ENCODE measurements at regions not wholly inside any gene's neighbourhood (a gene's known extent, or its start where the extent isn't known, plus 50 kb on each side); places are given as distances from the start of the nearest gene placed in this dataset.

DNA sequence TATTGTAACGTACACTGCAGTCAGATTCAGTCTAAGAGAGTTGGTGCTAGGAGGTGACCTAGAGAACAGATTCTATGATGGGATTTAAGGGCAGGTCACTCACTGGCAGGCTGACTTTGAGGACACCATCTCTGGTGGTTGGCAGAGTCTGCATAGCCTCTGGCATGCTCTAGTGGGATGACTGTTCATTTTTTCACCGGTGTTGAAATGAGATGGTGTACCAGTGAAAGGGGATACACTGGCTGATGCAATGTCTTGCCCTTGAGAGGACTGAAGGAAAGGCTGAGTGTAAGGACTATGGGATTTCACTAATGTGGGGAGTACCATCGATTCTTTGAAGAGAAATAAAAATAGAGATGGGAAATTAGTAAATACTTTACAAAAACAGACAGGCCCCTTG lies 186.9 kb upstream of the PIEZO2 start:
- TF ChIP-seq, protein P1, sequence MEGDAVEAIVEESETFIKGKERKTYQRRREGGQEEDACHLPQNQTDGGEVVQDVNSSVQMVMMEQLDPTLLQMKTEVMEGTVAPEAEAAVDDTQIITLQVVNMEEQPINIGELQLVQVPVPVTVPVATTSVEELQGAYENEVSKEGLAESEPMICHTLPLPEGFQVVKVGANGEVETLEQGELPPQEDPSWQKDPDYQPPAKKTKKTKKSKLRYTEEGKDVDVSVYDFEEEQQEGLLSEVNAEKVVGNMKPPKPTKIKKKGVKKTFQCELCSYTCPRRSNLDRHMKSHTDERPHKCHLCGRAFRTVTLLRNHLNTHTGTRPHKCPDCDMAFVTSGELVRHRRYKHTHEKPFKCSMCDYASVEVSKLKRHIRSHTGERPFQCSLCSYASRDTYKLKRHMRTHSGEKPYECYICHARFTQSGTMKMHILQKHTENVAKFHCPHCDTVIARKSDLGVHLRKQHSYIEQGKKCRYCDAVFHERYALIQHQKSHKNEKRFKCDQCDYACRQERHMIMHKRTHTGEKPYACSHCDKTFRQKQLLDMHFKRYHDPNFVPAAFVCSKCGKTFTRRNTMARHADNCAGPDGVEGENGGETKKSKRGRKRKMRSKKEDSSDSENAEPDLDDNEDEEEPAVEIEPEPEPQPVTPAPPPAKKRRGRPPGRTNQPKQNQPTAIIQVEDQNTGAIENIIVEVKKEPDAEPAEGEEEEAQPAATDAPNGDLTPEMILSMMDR (IDR thresholded peaks at IDR 0.05; ENCODE audit: low read depth, low read length): no peak
- no peak for TF ChIP-seq EZH2phosphoT487 (IDR thresholded peaks at IDR 0.05; ENCODE audit: low read depth)
- H3K36me3 ChIP-seq (replicated peaks; ENCODE audit: low read depth, low read length): no peaks in the 10 kb centered on the region

DNA sequence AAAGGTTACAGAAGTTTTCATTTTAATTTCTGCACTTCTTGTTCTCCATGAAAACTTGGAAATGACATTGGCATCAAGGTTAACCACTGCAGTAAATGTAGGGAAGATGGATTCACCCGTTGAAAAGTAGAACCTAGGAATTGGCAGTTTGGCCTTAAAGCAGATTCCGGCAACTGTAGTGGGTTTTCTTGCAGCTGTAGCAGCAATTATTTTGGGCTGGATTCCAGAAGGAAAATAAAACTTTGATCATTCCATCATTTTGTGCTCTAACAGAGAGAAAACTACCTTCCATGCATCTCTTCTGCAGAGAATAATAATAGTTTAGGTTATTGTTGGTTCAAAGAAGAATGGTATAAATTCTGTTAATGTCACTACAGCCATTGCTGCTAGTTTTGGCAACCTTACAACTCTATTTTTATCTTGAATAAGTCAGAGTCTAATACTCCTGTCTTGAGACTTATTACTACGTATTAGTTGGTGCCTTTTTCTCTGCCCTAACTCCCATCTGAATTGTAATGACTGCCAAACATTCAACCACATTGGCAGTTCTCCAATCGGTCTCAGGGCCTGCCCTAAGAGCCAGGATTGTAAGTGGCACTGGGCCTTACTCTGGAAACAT lies 178.1 kb upstream of the PIEZO2 start:
- Histone ChIP-seq H3K4me1 (ENCODE audit: low read length) (peaks cover 9% of the 10 kb centered on the region), H3K4me2 (ENCODE audit: low read length) (no peak overlapping the region), H2AFZ (ENCODE audit: low read depth, low read length) (no peak overlapping the region), H3K79me2 (ENCODE audit: low read length) (no peaks in the 10 kb centered on the region), H3K27me3 (ENCODE audit: low read depth, low read length) (peaks cover 9% of the 10 kb centered on the region; the same call in 1 of the 2 replicates), H4K20me1 (ENCODE audit: insufficient read depth, low read length) (no peaks in the 10 kb centered on the region), H3K9ac (ENCODE audit: low read length) (no peak overlapping the region), H3K36me3 (replicated peaks; ENCODE audit: low read depth, low read length) (no peaks in the 10 kb centered on the region), H3K9me3 (ENCODE audit: insufficient read depth, low read length) (no peaks in the 10 kb centered on the region), H3K27ac (ENCODE audit: low read length) (no peak overlapping the region), H3K4me3 (ENCODE audit: low read length) (no peak overlapping the region)
- TF ChIP-seq, protein P1 (IDR thresholded peaks at IDR 0.05; ENCODE audit: low read depth, low read length): no peak
- TF ChIP-seq EZH2phosphoT487 (IDR thresholded peaks at IDR 0.05; ENCODE audit: low read depth): no peak

More for the DNA sequence above, 186.9 kb upstream of the PIEZO2 start:
- H2AFZ ChIP-seq (ENCODE audit: low read depth, low read length): no peak overlapping the region
- H3K4me1 ChIP-seq (ENCODE audit: low read length): no peaks in the 10 kb centered on the region
- no peak overlapping the region for H3K27ac ChIP-seq (ENCODE audit: low read length)
- no peaks in the 10 kb centered on the region for H3K9me3 ChIP-seq (ENCODE audit: insufficient read depth, low read length)
- no peaks in the 10 kb centered on the region for H4K20me1 ChIP-seq (ENCODE audit: insufficient read depth, low read length)
- no peak overlapping the region for H3K9ac ChIP-seq (ENCODE audit: low read length)
- H3K27me3 ChIP-seq (ENCODE audit: low read depth, low read length): no peaks in the 10 kb centered on the region
- H3K4me3 ChIP-seq (ENCODE audit: low read length): no peak overlapping the region
- no peak overlapping the region for H3K4me2 ChIP-seq (ENCODE audit: low read length)
- H3K79me2 ChIP-seq (ENCODE audit: low read length): no peaks in the 10 kb centered on the region

DNA sequence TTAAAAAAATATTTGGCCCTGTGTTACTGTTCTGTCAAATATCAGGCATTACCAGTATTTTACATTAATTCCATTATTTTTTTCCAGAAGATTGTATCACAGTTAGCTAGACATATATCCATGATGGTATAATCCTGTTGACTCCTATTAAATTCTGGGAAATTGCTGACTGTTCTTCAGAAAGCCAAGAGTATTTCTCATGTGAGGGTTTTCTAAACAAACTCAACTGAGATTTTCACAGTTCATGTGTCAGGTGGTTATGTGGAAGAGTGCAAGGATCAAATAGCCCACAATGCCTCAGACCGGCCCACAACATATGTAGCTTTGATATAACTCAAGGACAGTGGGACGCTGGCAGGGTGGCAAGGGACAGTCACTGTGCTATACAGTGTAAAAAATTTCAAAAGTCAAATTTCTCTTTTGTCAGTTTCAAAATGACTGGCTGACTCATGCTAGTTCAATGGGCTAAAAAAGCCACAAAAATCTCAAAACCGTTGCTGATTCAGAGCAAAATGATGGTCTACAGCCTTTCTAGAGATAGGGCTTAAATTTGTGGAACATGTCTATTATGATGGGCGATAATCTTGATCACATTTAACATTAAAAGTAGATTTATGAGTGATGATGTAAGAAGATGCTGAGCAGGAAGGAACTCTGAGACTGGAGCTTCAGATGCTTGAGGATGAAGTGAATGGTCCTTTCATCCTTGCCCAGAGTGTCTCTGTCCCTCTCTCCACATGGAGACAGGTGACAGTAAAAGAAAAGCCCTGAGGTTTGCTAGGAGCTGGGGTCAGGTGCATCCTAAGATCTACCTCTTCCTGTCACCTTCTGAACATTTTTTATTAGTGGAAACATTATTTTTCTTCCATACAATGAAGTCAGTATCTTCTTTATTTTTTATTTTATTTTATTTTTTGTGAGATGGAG lies 175.8 kb upstream of the PIEZO2 start:
- H2AFZ ChIP-seq (ENCODE audit: low read depth, low read length): no peak overlapping the region
- H3K79me2 ChIP-seq (ENCODE audit: low read length): no peaks in the 10 kb centered on the region
- no peak for TF ChIP-seq EZH2phosphoT487 (IDR thresholded peaks at IDR 0.05; ENCODE audit: low read depth)
- TF ChIP-seq, protein P1 (IDR thresholded peaks at IDR 0.05; ENCODE audit: low read depth, low read length): no peak
- H3K4me1 ChIP-seq (ENCODE audit: low read length): peaks cover 9% of the 10 kb centered on the region
- no peak overlapping the region for H3K4me3 ChIP-seq (ENCODE audit: low read length)
- H3K27me3 ChIP-seq (ENCODE audit: low read depth, low read length): peaks cover 9% of the 10 kb centered on the region; the same call in 1 of the 2 replicates
- H3K9me3 ChIP-seq (ENCODE audit: insufficient read depth, low read length): no peaks in the 10 kb centered on the region
- no peaks in the 10 kb centered on the region for H4K20me1 ChIP-seq (ENCODE audit: insufficient read depth, low read length)
- H3K36me3 ChIP-seq (replicated peaks; ENCODE audit: low read depth, low read length): no peaks in the 10 kb centered on the region
- H3K4me2 ChIP-seq (ENCODE audit: low read length): peak overlapping the region; percentile 36
- no peak overlapping the region for H3K9ac ChIP-seq (ENCODE audit: low read length)
- no peak overlapping the region for H3K27ac ChIP-seq (ENCODE audit: low read length)

DNA sequence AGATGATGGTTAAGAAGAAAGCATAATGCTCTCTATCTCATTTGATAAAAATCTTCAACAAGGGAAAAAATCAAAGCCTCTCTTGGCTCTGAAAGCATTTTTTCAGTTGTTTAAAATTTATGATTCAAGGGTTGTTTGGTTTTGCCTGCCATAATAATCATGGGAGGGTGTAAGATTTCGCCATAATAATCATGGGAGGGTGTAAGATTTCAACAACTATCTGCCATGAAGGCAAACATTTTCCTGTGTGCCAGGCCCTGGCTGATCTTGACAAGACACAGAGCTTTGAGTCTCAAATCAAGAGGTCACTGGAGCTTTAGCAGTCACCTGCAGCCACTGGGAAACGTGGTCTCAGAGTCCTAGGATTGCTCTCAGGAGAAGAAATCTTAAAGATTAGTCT lies 175.1 kb upstream of the PIEZO2 start:
- peaks cover 9% of the 10 kb centered on the region; the same call in 1 of the 2 replicates for H3K27me3 ChIP-seq (ENCODE audit: low read depth, low read length)
- H3K27ac ChIP-seq (ENCODE audit: low read length): no peak overlapping the region
- H3K4me2 ChIP-seq (ENCODE audit: low read length): no peak overlapping the region
- TF ChIP-seq, protein P1 (IDR thresholded peaks at IDR 0.05; ENCODE audit: low read depth, low read length): no peak
- no peak for TF ChIP-seq EZH2phosphoT487 (IDR thresholded peaks at IDR 0.05; ENCODE audit: low read depth)
- no peaks in the 10 kb centered on the region for H3K9me3 ChIP-seq (ENCODE audit: insufficient read depth, low read length)
- no peak overlapping the region for H3K4me3 ChIP-seq (ENCODE audit: low read length)
- no peak overlapping the region for H2AFZ ChIP-seq (ENCODE audit: low read depth, low read length)
- H4K20me1 ChIP-seq (ENCODE audit: insufficient read depth, low read length): no peaks in the 10 kb centered on the region
- no peaks in the 10 kb centered on the region for H3K36me3 ChIP-seq (replicated peaks; ENCODE audit: low read depth, low read length)
- no peaks in the 10 kb centered on the region for H3K79me2 ChIP-seq (ENCODE audit: low read length)
- peaks cover 9% of the 10 kb centered on the region for H3K4me1 ChIP-seq (ENCODE audit: low read length)
- no peak overlapping the region for H3K9ac ChIP-seq (ENCODE audit: low read length)

Measured in OCI-LY3 (cell line).